A673 (cell line): ENCODE measurements at regions not wholly inside any gene's neighbourhood (a gene's known extent, or its start where the extent isn't known, plus 50 kb on each side); places are given as distances from the start of the nearest gene placed in this dataset.

Experiments used
- CTCF ChIP-seq: fragments of 300-800, 200-600 bp; sonication (generic); conservative IDR thresholded peaks from 2 replicates; pipeline ENCODE4 v1.5.1; 2017; ENCODE audit warnings: low read depth, mild to moderate bottlenecking, antibody characterized with exemption, low read length, moderate library complexity, mixed read lengths
- EZH2 ChIP-seq: fragments of 200-600 bp; sonication (generic); IDR thresholded peaks from 2 replicates; pipeline ENCODE4 v1.6.1; 2017; ENCODE audit warnings: borderline replicate concordance, low read depth, mild to moderate bottlenecking, mixed read lengths, antibody characterized with exemption, low read length; ENCODE audit not compliant: poor library complexity, severe bottlenecking

- TF ChIP-seq EZH2: no peak
- no peak for TF ChIP-seq CTCF
These were observed 244.0 kb downstream of the COL4A1 start for GRCh38 chr13:110062777-110063442.
